A673 (cell line): ENCODE measurements at regions not wholly inside any gene's neighbourhood (a gene's known extent, or its start where the extent isn't known, plus 50 kb on each side); places are given as distances from the start of the nearest gene placed in this dataset.

Source experiments
- EZH2 ChIP-seq: fragments of 200-600 bp; sonication (generic); IDR thresholded peaks from 2 replicates; pipeline ENCODE4 v1.6.1; 2017; ENCODE audit warnings: borderline replicate concordance, low read depth, mild to moderate bottlenecking, mixed read lengths, antibody characterized with exemption, low read length; ENCODE audit not compliant: poor library complexity, severe bottlenecking
- TF ChIP-seq, protein P1 (sequence below): fragments of 300-800, 200-600 bp; sonication (generic); conservative IDR thresholded peaks from 2 replicates; pipeline ENCODE4 v1.5.1; 2017; ENCODE audit warnings: low read depth, mild to moderate bottlenecking, antibody characterized with exemption, low read length, moderate library complexity, mixed read lengths

DNA sequence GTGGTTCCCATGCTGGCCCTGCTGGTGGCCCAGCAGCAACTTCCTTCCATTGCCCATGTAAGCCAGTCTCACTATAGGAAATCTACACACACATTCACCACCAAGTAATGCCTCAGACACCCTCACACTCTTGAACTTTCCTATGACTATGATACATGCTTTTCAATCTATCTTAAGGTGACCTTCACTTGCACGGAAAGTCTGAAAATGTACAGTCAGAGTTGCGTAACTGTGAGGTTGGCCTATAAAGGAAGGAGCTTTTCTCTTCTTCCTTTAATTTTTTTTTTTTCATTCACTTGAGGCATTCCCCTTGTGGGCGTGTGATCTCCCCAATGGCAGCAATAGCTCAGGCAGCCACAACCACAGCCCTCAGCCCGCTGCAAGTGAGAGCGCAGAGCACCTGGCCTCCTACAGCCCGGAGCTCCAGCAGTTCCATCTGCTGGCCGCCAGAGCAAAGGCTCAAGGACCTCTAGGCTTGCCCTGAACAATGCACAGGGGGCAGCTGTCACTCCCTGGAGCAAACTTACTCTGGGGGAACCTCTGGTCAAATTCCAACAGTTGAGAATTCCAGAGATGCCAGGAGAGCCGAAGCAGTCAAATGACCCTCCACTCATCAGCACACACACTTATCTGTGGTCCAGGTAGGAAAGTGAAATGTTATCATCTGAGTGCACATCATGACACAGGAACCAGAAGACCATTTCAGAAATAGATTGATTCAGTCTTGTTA, 123.1 kb upstream of the ADO start:
- TF ChIP-seq, protein P1, sequence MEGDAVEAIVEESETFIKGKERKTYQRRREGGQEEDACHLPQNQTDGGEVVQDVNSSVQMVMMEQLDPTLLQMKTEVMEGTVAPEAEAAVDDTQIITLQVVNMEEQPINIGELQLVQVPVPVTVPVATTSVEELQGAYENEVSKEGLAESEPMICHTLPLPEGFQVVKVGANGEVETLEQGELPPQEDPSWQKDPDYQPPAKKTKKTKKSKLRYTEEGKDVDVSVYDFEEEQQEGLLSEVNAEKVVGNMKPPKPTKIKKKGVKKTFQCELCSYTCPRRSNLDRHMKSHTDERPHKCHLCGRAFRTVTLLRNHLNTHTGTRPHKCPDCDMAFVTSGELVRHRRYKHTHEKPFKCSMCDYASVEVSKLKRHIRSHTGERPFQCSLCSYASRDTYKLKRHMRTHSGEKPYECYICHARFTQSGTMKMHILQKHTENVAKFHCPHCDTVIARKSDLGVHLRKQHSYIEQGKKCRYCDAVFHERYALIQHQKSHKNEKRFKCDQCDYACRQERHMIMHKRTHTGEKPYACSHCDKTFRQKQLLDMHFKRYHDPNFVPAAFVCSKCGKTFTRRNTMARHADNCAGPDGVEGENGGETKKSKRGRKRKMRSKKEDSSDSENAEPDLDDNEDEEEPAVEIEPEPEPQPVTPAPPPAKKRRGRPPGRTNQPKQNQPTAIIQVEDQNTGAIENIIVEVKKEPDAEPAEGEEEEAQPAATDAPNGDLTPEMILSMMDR = no peak
- TF ChIP-seq EZH2 = no peak
